HFF-Myc (cell line): ENCODE measurements at regions not wholly inside any gene's neighbourhood (a gene's known extent, or its start where the extent isn't known, plus 50 kb on each side); places are given as distances from the start of the nearest gene placed in this dataset.

Experiments used
- DNase-seq: peaks from one replicate; pipeline ENCODE4 v3.0.0-alpha.2; 2011; ENCODE audit warnings: low read depth; ENCODE audit errors: extremely low read depth
- H3K4me3 ChIP-seq: replicated peaks from 2 replicates; pipeline ENCODE4 v1.5.1; 2011; ENCODE audit warnings: low read depth, mild to moderate bottlenecking, control low read depth, low read length
- TF ChIP-seq, protein P1 (sequence below): IDR thresholded peaks from 2 replicates; pipeline ENCODE4 v1.5.1; 2012; ENCODE audit warnings: mild to moderate bottlenecking, low read depth, low read length, control low read depth; ENCODE audit errors: missing control alignments

GRCh38 chr4:162350331-162350730 is 186.5 kb upstream of the FSTL5 start:
- no peak for DNase-seq
- H3K4me3 ChIP-seq: no peak overlapping the region
- TF ChIP-seq, protein P1, sequence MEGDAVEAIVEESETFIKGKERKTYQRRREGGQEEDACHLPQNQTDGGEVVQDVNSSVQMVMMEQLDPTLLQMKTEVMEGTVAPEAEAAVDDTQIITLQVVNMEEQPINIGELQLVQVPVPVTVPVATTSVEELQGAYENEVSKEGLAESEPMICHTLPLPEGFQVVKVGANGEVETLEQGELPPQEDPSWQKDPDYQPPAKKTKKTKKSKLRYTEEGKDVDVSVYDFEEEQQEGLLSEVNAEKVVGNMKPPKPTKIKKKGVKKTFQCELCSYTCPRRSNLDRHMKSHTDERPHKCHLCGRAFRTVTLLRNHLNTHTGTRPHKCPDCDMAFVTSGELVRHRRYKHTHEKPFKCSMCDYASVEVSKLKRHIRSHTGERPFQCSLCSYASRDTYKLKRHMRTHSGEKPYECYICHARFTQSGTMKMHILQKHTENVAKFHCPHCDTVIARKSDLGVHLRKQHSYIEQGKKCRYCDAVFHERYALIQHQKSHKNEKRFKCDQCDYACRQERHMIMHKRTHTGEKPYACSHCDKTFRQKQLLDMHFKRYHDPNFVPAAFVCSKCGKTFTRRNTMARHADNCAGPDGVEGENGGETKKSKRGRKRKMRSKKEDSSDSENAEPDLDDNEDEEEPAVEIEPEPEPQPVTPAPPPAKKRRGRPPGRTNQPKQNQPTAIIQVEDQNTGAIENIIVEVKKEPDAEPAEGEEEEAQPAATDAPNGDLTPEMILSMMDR: no peak

- TF ChIP-seq, protein P1: no peak
- no peak overlapping the region for H3K4me3 ChIP-seq
- DNase-seq: no peak
Observed at GRCh38 chr4:162349395-162349794, 185.6 kb upstream of the FSTL5 start.

DNA sequence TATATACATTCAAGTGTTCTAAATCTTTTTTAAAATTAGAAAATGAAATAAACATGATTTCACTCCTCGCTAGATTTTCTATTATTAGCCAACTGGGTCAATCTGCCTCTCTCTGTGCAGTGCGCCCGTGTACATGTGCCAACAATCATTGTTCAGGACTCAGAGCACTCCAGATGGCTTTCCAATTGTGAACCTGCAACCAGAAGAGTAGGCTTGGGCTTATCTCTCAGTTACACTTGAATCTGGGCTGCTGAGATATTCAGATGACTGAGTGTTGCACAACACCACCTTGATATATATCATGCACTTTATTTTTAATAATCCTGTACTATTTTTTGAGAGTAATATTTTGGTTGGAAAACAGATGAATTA is 184.0 kb upstream of the FSTL5 start:
- no peak for DNase-seq
- TF ChIP-seq, protein P1: no peak
- H3K4me3 ChIP-seq: no peak overlapping the region

GRCh38 chr4:162347156-162347841 is 183.5 kb upstream of the FSTL5 start:
- no peak overlapping the region for H3K4me3 ChIP-seq
- TF ChIP-seq, protein P1: no peak
- no peak for DNase-seq

- DNase-seq: no peak
- no peak overlapping the region for H3K4me3 ChIP-seq
- TF ChIP-seq, protein P1: no peak
Observed at GRCh38 chr4:162343967-162344366, 180.2 kb upstream of the FSTL5 start.

- DNase-seq: no peak
- TF ChIP-seq, protein P1: no peak
- H3K4me3 ChIP-seq: no peak overlapping the region
Observed at GRCh38 chr4:162341533-162341932, 177.7 kb upstream of the FSTL5 start.

DNA sequence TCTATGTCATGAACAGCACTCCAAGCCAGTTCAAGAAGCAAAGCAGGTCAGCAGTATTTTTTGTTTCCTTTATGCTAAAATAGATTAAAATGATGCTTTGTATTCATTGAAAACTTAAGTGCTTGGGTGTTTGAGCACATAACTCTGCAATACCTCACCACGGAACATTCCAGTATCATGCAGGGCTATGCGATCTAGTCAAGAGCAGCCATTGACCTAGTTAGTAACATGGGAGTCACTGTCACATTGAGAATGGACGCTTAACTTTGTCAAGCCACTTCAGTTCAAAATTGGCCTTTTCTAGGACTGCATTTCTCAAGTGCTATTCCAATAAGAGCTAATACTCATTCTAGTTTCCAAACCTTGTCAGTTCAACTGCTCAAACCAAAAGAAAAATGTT is 160.1 kb upstream of the FSTL5 start:
- TF ChIP-seq, protein P1: no peak
- no peak for DNase-seq
- no peak overlapping the region for H3K4me3 ChIP-seq
